ENCODE measurements at regions not wholly inside any gene's neighbourhood (a gene's known extent, or its start where the extent isn't known, plus 50 kb on each side); places are given as distances from the start of the nearest gene placed in this dataset.

GRCh38 chr14:100399052-100399849, 76.1 kb downstream of the SLC25A47 start:
- no peak for DNase-seq (ENCODE audit: low spot score)

DNA sequence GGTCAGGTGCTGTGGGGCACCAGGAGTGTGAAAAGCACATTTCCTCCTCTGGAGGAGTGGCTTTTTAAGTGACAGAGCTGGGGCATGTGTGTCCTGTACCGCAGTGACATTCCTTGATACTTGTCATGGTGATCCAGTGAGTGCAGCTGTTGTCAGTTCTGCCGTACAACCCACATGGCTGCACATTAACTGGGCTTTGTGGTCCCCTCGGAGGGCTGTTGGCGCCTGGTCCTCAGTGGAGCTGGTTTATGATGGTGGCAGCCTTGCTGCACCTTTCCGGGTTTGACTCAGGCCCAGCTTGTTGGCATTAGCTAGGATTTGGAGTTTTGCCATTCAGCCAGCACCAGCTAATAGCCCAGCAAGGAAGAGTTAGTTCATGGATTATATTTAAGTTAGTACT, 77.0 kb downstream of the SLC25A47 start:
- DNase-seq (ENCODE audit: low spot score): no peak

GRCh38 chr14:100401031-100401692, 78.0 kb downstream of the SLC25A47 start:
- DNase-seq (ENCODE audit: low spot score): no peak

DNA sequence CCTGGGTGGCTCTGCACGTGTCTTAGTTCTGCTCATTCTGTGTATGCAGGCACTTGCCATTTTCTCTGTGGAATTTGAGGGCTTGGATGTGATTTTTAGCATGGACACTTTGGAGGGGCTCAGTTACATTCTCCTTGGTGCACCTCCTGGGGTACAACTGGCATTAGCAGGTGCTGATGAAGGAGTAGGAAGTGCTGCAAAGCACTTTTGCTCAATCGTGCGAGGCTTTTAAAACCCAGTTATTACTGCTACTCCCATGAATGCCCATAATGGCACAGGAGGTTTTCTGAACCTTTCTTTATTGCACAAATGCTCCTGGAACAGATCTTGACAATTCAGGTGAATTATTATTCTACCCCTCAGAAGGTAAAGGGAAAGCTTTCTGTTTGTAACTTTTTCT, 78.7 kb downstream of the SLC25A47 start:
- no peak for DNase-seq (ENCODE audit: low spot score)

DNA sequence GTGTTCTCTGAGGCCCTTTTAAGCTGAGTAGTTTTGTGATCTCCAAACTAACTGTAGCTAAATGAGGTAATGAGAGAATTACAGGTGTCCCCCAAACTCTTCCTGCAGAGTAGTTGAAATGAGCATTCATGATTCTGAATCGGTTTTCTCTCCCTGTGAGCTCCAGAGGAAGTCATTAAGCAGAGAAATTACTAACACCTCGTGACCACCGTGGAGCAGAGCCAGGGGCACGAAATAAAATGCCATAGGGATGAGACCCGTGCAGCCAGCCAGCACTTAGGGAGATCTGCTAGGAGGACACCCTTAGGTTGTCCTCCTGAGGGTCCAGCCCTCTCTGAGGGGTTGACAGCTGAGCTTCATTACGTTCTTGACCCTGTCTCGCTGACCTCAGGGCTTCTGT, 79.5 kb downstream of the SLC25A47 start:
- no peak for DNase-seq (ENCODE audit: low spot score)

DNA sequence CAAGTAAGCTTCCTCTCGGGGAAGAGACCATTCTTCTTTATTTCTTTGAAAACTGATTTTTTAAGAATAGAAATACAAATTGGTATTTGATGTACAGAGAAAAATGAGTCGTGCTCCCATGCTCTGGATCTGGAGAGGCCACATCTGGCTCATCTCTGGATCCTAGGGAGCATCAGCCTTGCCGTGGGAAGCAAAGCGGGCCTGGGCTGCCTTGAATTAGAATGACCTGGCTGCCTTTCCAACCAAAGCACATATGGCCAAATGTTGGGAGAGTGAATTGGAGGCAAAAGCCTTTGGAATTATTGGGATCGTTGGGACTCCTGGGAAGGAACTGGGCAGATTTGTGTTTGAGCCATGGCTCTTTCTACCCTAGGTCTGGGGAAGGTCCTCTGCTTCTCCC, 80.0 kb downstream of the SLC25A47 start:
- DNase-seq (ENCODE audit: low spot score): no peak

- no peak for DNase-seq (ENCODE audit: low spot score)
Observed at GRCh38 chr14:100403802-100404365, 80.7 kb downstream of the SLC25A47 start.

- no peak for DNase-seq (ENCODE audit: low spot score)
Observed at GRCh38 chr14:100404419-100404818, 81.3 kb downstream of the SLC25A47 start.

DNA sequence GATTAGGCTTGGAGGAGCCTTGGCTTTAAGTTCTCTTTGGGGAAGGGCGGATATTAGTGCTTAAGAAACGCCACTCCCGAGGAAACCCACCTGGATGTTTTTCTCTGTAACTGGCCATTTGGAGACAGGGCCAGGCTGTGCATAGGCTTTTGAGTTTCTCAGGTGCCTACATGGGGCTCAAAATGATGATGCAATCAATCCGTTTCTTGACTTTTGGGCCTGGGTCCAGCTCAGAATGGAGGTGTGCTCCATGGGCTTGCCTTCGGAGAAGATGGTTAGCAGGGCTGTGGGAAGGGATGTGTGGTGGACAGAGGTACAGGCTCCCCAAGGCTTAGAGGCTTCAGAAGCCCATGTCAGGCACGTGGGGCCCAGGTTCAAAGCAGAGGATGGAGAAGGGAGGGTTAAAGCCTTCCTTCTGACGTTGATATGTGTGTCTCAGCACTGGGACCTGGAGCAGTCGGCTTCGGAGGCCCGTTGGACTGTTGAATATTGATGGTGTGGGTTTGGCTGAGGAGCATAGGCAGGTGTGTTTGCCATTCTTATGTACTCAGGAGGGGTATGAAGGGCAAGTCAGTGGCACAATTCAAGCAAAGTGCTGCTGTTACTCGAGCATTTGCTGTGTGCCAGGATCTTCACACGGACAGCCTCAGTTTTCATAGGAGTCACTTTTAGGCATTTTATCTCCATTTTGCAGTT, 82.8 kb downstream of the SLC25A47 start:
- DNase-seq (ENCODE audit: low spot score): no peak

GRCh38 chr14:100406505-100407131, 83.5 kb downstream of the SLC25A47 start:
- no peak for DNase-seq (ENCODE audit: low spot score)

DNA sequence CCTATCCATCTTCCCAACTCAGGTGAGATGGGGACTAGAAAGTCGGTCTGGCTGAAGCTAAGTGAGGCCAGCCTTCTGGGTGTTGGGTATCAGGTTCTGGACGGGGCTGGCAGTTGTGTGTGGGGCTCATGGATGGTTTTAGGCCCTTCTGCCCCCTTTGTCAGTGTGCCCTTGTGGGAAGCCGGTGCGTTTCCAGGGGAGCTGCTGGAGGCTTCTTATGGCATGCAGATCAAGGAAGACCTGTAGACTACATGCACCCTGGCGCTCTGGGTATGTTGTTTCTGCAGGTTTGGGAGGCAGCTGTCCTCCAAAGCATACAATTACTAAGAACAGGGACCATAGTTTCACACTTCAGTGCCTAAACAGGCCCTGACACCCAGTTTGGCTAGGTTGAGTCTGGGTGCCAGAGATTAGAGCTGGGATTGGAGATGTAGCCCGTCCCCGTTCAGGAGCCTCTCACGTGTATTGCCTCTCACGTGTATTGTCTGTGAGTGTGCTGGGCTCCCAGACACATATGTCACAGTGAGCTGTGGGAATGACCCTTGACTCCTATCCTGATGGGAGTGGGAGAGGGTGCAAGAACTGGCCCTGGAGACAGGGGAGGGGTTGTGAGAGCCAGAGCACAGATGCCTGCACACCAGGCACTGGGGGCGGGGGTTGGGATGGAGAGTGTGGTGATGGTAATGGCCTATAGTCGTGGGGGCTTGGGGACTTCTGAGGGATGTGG, 84.4 kb downstream of the SLC25A47 start:
- no peak for DNase-seq (ENCODE audit: low spot score)

DNA sequence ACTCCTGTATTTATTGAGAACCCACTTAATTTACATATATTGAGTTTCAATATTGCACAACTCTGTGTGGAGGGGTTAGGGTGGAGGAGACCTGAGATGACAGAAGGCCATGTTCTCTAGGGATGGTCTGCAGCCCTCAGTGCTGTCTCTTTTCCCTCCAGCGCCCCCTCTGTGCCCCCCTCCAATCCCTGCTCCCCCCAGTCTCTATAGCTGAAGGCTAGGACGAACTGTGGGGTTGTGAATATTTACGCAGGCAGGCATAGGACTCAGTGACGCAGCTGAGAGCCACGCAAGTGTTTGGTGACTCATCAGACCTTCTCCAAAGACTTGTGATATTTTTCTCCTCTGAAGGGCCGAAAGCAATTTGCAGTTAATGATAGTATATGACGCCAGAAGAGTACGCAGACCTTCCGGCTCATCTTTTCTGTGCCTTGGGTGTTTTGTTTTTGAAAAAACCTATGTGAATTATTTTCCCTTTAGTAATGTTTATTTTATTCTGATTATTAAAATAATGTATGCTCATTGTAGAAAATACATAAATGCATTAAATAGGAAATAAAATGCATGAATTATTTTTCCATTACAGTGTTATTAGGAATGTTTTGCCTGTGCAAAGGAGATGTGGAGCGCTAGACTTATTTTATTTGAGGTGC, 85.3 kb downstream of the SLC25A47 start:
- DNase-seq (ENCODE audit: low spot score): no peak

DNA sequence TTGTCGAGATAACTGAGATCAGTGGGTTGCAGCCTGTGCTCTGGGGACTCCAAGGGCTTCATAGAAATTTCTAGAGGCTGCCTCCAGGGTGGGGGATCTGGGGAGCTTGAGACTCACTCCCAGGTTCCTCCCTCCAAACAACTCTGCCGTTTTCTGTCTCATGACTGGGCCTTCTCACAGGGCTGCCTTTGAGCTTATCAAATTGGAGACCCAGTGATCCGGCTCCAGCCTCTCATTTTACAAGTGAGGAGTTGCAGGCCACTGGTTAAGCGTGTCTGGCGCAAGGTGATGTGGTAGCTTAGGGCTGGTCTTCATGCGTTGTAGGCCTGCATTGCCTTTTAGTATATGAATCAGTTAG, 85.8 kb downstream of the SLC25A47 start:
- no peak for DNase-seq (ENCODE audit: low spot score)

DNA sequence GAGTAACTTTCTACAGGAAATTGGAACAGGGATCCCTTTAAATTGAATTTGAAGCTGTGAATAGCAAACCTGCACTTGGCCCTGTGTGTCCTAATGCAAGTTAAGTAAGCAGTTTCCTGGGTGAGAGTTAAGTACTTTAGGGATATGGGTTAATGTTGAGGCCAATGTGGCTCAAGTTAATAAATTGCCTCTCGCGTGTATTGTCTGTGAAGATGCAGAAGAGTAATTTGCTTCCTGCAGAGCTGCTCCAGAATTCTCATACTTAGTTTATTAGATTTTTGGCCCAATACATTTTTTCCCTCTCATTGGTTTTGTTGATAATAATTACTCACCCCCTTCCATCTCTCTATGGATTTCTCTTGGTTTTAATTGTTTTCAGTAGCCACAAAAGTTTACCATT, 86.5 kb downstream of the SLC25A47 start:
- DNase-seq (ENCODE audit: low spot score): no peak

- DNase-seq (ENCODE audit: low spot score): no peak
Observed at GRCh38 chr14:100410056-100410565, 87.0 kb downstream of the SLC25A47 start.

- DNase-seq (ENCODE audit: low spot score): no peak
Observed at GRCh38 chr14:100413699-100414098, 90.6 kb downstream of the SLC25A47 start.

DNA sequence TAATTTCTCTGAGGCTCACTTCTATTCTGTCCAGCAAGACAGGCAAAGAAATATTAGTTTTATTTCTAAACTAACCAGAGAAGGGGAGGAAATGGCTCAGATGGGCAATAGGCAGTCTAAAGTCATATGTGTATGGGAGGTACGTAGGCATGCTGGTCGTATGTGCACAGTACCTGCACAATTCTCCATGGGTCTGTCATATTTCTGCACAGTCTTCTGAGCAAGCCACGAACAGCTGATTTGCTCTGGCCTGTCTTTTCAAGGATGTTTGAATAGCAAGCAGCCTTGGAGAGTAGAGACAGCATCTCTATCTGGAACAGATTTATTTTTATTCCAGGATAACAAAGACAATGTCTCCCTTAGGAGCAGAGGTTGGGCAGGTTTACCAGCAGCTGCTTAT, 92.1 kb downstream of the SLC25A47 start:
- DNase-seq (ENCODE audit: low spot score): no peak

DNA sequence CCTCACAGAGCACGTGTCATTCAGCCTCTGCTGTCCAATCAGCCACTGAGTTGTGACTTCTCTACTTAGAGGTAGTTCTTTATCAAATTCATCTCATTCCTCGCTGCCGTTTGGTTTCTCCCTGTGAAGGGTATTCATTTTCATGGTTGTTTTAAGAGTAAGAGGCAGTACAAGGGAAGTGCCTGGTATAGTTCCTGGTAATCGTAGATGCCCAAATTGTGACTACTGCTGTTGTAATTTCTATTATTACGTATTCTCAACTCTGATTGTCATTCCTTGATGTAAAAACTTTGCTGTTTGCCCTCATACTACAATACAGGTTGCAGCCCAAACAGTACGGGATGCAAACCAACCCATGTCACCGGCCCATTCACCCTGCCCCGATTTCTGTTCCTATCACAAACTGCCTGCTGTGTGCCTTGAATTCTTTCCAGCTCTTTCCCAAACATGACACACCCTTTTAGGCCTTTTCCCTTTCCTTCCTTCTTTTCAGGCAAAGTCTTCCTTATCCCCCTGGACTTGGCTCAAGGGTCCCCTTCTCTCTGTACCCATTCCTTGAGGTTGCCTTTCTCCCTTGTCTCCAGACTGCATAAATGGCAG, 93.0 kb downstream of the SLC25A47 start:
- no peak for DNase-seq (ENCODE audit: low spot score)

DNA sequence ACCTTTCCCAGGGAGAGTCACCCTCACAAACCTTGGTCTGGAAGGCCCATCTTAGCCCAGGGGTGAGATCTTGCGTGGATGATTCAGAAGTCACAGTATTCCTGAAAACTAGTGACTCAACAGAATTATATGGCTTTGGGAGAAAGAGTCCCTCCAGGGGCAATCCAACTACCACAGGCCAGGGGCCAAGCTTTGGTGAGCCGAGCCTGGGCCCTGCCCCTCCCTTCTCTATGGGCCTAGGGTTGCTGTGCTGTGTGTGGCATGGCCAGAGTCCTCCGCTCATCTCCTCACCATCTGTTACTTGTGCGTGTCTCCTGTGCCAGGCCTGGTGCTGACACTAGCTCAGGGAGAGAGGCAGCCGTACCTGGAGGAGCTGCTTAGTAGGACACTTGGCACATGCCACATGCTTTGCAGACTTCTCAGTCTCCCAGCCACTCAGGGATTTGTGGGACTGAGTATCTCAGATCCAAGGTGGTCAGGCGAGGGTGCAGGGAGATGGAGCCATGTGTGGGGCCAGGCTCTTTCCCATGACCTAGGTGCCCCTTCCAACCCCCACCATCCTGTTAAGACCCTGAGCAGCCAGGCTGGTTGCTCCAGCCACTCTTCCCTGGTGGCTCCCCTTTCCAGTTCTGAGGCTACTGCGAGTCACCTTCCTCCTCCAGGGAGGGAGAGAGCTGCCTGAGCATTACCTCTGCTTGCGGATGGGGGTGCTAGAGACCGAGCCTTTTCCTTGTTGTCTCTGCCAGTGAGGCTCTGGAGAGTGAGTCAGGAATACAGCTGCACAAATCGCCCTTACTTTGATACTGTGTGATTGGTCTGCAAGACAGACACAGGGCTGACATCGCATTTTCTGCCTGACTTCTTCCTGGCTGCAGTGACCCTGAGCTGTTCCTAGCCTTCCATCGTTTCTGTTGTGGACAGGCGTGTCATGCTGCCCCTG, 94.1 kb downstream of the SLC25A47 start:
- peak; percentile 80 for DNase-seq (ENCODE audit: low spot score)

Measured in ecto neural progenitor cell (in vitro differentiated cells).